Right kidney (tissue), 1 donor: ENCODE measurements at regions not wholly inside any gene's neighbourhood (a gene's known extent, or its start where the extent isn't known, plus 50 kb on each side); places are given as distances from the start of the nearest gene placed in this dataset.
"Not testable (repeated sequence)": the region's sequence is repeated elsewhere in the genome, so short reads cannot be mapped to it uniquely, and the experiment has no call there.

ENCODE experiments used
- DNase-seq: peaks from one replicate; pipeline ENCODE4 v3.0.0-alpha.2; 2016

DNA sequence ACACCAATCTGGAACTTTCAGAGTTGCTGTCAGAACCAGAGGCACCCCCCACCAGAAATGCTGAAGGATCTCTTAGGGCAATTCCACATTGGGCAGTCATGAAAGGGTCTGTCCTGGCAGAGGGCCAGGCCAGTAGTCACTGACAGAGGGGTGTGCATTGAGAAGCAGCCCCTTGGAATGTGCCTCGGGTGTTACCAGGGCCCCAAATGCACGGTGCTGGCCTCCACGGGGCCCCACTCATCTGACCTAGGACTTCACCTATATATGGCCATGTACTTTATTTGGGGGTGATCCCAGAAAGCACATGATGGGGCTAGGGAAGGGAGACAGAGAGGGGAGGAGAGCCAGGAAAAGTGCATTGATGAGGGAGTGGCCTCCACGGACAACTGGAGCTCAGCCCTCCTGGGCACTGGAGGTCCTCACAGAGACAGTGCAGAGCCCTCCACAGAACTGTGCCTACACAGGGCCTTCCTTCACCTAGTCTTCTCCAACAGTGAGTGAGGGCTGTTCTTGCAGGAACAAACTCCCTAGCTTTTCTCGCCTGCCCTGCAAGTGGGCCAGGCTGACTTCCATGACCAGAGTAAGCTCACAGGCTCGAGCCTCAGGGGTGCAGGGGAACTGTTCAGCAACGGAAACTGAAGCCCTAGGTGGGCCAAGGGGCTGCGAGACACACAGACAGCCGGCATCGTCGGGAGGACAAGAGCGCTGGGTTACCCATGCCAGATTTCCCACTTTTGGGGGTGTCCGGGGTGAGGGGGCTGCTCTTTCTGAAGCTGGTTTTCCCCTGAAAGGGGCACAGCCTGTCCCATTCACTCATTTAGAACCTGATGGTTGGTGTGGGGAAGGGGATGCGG, 136.2 kb downstream of the HMX1 start:
- no peak for DNase-seq

DNA sequence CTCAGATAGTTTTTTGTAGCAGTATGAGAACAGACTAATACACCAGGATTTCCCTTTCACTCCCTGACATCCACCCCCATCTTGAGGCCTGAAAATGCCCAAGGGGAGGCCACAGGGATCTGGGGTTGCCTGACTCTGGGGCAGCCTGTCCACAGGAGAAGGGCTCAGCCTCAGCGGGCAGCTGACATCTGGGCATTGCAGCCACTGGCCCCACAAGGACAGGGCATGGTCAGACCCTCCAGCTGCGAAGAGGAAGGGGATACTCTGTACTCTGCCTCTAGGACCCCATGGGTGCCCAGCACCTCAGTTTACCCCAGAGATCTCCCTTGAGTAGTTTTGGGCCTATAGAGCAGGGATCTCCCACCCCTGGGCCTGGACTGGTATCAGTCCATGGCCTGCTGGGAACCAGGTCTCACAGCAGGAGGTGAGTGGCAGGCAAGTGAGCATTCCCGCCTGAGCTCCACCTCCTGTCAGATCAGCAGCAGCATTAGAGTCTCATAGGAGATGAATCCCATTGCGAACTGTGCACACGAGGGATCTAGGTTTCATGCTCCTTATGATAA, 138.9 kb downstream of the HMX1 start:
- no peak for DNase-seq

DNA sequence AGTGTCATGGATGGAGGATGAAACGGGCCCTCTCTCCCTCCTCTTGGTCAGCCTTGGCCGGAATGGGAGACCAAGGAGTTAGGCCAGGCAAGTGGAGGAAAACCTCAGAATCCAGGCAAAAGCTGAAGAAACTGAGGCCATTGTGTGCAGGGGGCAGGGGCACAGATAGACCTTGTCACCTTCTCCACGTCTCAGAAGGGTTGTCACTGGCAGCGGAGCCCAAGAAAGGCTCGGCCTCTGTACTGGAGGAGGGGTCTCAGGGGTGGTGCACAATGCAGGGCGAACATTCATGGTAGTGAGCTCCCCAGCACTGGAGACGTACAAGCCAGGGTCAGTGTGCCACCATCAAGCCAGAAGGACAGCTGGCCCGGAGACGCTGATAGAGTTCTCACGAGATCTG, 139.5 kb downstream of the CPZ start:
- no peak for DNase-seq

DNA sequence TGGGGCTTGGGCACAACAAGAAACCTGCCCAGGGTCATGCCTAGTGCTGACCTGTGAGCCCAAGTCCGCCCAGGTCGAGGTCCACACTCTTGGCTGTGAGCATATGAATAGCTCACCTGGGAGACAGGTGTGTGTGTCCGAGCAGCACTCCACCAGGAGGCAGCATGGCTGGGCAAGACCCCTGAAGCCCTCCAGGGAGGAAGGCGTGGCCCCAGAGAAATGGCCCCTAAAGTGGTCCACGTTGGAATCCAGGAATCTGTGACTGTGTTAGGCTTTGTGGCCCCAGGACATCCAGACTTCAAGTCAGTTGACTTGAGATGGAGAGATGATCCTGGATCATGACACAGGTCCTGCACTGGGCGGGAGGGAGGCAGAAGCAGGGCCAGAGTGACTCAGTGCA, 138.8 kb downstream of the CPZ start:
- DNase-seq, result no peak

DNA sequence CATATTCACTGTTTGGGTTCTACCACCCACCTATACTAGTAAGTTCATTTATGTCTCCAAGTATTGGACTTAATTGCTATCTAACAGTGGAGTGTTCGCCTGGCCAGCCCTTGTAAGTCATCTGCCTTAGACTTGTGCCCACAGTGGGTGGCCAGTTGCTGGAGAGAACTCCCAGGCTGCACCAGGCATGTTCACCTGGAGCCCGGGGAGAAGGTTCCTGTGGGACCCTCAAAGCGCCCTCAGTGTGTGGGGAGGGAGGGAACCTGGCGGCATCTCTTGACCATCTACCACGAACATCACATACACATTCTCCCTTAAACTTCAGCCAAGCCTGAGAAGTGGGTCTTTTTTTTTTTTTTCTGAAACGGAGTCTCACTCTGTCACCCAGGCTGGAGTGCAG, 138.1 kb downstream of the CPZ start:
- no peak for DNase-seq

DNA sequence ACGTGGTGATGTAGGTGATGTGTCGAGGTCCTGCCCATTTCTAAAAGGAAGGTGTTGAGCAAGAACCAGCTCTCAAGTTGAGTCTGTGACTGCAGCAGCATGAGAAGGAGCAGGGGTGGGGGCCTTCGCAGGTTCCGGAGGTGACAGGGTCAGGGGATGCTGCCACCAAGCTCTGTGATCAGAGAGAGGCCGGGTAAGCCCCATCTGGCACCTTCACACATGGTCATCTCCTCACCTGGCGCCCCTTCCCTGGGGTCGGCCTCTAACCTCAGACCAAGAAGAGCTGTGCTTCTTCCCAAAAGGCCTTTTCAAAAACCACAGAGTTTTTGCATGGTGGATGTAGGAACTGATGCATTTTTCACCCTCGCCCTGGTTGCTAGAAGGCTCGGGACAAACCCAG, 137.6 kb downstream of the CPZ start:
- DNase-seq, result no peak

DNA sequence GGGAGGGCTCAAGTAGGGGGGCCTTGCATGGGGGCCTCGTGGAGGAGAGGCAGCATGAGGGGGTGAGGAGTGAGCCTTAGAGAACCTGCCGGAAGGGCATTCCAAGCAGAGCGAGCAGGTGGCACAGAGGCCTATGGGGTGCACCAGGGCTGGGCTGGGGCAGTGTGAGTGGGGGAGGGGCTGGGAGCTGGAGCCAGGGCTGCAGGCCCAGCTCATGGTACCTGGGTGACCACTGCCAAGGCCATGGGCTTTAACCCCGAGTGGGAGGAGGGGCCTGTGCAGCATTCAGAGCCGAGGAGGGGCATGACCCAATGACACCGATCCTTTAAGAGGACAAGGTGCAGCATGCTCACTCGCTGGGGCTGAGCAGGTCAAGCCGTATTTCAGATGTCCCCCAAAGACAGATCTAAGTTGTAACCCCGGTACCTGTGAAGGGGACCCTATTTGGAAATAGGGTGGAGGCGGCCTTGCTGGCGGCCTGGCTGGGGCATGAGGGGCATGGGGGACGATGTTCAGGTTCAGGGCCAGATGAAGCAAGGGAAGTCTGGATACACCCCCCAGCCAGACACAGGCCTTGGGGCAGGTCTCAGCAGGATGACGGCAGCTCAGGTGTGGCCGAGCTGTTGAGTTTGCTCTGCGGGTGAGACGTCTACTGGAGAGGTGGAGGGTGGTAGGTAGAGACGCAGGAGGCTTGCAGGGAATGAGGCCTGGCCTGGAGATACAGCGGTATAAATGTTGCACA, 137.0 kb downstream of the CPZ start:
- no peak for DNase-seq

DNA sequence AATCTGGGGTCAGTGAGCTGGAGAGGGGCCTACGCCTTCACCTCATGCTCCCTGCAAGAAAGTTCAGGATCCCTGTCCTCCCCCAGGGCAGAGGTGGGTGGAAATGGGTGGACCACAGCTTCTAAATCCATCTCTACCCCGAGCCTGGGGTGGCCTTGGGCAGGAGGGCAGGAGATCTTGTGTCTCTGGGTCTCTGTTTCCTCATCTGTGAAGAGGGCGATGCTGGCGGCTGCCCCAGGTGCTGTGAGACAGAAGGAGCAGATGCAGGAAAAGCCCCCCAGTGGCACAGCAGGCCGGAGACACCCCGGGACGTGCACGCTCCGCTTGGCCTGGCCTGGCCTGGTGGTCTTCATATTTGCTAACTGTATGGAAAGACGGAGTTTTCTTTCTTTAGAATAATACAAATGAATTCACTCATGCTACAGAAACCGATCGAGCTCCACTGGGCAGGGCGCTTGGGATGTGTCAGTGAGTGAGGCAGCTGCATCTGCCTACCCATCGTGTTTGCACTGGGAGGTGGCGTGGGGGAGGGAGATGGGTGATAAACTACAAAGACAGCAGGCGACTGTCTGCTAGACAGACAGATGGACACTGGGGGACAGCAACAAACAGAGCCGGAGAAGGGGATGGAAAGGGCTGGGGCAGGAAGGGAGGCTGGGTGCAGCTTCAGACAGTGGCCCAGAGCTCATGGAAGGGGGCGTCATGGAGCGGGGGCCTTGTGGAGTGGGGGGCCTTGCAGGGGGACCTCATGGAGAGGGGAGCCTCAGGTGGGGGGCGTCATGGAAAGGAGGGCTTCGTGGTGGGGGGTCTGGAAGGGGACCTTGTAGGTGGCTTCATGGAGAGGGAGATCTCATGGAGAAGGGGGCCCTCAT, 136.2 kb downstream of the CPZ start:
- no peak for DNase-seq

DNA sequence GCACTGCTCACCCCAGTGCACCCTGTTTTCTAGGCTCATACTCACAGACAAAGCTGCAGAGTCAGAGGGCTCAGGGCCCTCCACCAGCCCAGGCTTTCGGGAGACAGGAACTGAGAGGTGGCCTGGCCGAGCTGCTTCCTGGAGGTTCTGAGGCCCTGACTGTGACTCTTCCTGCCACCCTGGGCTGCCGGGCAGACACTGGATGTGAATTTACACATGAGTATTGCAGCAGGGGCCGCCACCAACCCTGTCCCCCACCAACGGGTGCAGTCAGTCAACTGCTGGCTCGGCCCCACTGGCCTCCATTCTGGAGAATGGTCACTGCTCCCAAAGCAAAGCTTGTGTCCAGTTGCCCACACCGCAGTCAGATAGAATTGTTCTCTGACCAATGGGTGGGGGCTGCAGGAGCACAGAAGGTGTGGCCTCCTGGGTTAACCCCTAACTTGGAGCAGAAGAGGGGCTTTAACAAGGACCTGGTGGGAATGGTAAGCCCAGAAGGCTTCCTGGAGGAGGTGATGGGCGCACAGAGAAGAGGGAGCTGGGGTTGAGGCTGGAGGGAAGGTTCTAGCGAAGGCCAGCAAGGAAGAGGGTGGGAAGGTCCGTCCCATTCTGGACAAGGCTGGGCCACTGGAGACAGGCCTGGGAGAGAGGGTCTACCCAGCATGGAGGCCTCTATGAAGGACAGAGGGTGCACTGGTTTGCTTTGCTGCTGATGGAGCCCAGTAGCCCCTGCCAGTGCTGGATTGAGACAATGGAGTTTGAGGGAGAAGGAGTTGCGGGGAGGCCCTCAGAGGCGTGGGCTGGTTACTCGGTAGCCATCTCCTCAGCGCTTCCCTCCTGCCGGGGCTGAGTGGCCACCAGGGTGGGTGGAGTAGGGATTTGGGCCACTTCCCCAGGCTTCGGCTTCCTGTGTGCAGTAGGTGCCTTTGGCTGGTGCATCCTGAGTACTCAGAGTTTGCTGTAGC, 135.3 kb downstream of the CPZ start:
- DNase-seq, result no peak

DNA sequence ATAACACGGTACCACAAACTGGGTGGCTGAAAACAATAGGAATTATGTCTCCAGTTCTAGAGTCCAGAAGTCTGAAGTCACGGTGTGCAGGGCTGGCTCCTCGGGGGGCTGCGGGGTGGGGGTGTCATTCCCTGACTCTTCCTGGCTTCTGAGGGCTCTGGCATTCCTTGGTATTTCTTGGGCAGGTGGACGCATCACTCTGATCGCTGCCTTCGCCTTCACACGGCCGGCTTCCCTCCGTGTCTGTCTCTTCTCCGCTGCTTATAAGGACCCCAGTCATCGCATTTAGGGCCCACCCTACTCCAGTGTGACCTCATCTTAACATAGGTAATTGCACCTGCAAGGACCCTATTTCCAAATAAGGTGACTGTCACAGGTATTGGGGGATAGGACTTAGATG, 134.6 kb downstream of the CPZ start:
- DNase-seq, result no peak

DNA sequence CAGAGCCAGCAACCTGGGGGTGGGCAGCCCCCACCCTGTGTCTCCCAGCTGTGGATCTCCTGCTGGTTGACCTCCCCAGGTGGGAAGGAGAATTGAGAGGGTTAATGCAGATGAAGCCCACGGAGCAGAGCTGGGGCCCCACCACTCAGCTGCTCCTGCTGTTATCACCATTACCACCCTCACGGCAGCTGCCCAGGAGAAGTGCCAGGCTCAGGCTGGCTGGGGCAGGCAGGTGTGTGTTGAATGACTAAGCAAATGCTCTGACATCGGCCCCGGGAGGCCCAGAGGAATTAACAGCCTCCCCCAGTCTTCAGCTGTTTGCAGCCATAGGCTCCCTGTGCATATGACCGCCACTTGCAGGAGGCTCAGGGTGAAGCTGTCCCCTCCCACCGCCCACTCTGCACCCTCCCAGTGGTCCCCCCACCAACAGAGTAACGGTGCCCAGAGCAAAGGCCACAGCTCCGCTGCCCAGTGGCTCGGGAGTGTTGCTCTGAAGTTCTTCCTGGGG, 133.8 kb downstream of the CPZ start:
- DNase-seq, result no peak

DNA sequence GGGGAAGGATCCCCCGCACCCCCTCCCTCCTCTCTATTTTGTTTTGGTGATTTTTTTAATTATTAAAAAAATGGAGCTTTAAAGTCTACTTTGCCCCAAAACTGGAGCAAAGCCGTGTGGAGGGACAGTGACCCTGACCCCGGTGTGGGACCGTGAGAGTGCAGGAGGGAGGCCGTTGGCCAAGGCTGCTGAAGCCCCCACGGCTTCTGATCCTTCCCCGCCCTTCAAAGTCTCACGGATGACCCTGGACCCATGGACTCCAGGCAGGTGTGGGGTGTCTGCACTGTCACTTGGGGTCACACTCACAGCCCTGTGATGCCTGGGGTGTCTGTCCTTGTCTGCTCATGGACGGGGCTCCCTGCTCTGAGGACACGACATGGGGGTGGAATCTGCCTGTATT, 133.3 kb downstream of the CPZ start:
- DNase-seq, result no peak

DNA sequence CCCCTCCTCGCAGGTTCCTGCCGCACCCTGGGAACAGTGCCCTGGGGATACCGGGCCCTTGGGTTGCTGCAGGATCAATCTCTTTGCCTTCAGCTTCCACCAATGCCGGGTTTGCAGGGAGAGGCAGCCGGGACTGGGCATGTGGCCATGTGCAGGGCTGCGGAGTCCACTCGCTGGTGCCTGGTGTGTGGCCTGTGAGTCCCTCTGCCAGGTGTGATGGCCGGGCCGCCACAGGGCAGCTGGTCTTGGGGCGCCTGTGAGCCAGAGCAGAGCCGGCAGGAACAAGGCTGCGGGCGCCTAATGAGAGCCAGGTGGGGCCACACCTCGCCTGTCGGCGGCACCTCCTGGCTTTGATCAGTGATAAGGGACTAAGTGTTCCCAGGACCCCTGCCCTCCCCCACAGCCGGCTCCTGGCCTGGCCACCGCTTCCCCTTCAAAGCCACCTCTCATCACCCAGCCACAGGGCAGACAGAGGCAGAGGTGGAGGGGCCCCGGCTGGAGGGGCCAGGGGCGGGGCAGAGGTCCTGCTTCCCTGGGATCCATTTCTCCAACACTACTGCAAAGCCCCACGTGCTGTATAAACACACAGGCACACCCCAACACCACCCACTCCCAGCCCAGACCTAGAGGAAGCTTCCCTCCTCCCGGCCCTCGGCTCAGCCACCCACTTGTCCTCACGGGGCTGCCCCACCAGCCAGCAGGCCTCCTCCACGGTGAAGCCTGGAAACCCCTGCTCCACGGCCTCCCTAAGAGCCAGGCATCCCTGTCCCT, 132.7 kb downstream of the CPZ start:
- no peak for DNase-seq

DNA sequence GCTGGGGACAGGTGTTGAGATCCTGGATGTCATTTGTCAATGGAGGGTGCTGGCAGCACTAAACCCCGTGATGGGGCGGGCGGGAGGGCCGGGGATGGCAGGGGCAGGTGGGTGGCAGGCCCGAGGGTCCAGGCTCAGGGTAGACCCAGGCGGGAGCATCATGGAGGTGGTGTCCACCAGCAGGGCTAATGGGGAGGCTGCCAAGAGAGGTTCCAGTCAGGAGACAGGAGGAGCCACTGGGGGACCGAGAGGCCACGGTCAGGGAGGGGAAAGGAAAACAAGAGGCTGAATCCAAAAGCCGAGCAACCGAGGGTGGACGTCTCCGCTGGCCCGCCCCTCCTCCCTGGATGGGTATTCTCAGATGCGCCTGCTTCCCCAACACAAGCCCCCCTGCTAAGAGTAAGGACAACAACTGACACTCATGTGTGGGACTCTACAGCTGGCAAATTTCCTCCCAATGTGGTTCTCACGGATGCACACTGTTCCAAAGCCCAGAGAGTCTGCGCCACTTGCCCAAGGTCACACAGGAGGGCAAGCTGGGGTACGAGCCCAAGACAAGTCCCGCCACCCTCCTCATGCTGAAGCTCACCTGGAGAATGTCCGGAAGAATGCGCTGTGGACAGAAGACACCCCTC, 132.0 kb downstream of the CPZ start:
- no peak for DNase-seq

DNA sequence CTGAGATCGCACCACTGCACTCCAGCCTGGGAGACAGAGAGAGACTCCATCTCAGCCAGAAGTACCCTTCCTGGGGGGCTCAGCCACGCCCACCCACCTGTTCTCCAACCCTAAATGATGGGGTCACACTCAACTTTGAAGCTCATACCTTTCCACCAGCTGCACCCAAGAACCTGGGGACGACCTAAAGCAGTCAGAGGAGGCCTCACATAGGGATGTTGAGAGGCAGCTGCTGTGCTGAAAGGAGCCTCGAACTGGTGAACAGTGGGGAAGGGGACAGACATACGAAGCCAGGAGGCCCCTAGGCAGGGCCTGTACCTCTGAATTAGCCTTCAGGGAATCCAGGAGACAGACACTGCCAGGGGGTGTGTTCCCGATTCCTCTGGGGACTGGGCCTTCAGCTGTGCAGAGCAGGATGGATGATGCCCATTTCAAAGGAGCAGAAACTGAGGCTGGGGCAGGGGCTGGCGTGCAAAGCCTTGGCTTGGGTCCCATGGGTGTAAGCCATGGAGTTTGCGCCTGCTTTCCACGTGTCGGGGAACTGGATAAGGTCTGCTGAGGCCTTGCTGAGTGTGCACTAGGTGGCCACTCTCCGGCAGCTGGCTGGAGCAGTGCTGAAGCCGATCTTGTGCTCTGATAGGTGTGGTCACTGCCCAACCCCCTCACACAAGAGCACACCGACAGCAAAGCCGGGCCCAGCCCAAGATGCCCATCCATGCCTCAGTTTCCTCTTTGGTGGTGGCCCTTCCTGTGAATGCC, 130.8 kb downstream of the CPZ start:
- no peak for DNase-seq

DNA sequence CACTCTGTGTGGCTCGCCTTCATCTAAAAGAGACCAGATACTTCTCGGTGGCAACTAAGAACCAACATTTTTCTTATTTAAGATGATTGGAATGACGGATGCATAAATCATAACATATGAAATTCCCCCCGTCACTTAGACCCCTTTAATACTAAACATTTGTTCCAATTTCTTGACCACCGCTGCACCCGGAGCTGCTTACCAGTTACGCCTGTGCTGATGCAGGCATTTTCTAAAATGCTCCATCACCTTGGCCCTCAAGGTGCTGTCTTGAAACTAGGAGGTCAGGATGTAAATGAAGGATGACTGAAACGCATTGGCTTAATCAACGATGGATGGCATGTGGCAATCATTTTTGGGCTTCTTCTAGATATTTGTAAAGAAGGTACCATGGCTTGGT, 130.0 kb downstream of the CPZ start:
- no peak for DNase-seq

DNA sequence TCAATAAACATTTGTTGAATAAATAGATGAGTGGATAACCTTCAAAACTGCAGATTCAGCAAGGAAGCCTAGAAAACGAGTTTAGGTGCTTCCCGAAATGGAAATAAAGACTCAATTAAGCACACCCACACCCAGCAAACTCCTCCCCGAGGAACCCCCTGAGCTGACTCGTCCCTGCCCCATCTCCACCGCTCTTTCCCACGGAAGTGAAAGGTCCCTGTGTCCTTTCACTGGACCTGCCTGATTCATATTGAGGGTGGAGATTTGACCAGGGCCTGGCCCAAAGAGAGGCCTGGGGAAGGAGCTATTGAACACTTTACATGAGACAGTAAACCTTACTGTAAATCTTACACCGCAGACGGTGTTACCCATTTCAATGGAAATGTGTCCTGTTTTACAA, 129.1 kb downstream of the CPZ start:
- DNase-seq, result no peak

DNA sequence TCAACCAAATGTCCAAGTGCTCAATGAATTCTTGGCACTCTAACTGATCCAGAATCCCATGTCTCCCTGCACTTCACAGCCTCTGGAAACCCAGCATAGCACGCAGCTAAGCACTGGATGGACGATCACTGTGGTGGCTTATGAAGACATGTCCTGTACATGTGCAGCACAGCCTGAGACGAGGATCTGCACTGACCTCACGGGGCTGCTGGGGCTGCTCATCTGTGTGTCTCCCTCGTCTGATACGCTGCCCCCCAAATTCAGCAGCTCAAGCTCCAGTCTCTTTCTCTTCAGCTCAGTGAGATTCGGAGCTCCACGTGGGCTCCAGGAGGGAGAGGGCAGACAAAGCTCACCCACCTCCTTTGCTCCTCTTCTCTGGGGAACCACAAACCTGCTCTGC, 126.9 kb downstream of the CPZ start:
- no peak for DNase-seq

DNA sequence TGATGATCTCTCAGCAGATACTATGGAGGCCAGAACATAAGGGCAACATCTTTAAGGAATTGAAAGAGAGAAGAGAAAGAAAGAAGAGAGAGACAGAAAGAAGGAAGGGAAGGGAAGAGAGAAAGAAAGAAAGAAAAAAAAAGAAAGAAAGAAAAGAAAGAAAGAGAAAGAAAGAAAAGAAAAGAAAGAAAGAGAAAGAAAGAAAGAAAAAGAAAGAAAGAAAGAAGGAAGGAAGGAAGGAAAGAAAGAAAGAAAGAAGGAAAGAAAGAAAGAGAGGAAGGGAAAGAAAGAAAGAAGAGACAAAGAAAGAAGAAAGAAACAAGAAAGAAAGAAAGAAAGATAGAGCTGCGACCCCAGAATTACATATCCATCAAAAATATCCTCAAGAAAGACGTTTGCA, 124.9 kb downstream of the CPZ start:
- DNase-seq, result not testable (repeated sequence)
